ENCODE measurements at regions not wholly inside any gene's neighbourhood (a gene's known extent, or its start where the extent isn't known, plus 50 kb on each side); places are given as distances from the start of the nearest gene placed in this dataset.
"Not testable (repeated sequence)": the region's sequence is repeated elsewhere in the genome, so short reads cannot be mapped to it uniquely, and the experiment has no call there.

DNA sequence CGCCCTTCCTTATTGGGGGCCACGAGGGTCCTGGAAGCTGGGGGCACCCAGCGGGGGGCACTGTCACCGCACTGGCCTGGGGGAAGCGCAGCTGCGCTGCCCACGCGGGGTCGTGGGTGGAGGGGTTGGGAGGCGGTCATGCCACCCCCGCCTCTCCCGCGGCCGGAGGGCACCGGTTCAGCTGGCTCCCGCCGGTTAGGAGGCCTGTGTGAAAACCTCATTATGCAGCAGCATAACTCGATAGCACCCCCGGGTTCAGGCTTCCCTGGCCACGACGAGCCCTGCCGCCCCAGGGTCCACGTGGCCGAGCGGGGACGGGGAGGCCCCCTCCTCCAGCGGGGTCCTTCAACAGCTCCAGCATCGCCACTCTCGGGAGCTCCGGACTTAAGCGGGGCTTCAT is 91.2 kb upstream of the ERCC6L2 start:
- no peak for DNase-seq

DNA sequence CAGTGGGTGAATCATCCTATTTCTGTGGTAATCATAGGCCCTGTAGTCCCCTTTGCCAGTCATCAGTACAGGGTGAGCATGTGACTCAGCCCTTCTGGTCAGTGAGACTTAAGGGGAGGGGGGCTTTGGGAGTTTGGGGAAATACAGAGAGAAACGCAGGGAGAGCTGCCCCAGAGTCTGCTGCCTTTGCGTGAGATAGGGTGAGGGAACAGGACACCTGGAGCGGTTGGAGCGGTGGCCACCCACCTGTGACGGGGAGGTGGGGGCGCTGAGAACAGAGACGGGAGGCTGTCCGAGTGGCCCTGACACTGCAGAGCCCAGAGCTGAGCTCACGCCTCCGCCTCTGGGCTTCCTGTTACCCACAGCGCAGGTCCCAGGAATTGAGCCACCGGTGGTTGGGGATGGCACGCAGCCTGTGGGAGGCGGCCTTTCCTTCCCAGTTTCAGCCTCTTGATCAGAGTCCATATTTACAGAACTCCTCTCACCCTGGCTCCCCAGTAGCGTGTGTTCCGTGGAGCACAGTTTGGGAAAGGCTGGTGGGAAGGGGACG is 92.0 kb upstream of the ERCC6L2 start:
- no peak for DNase-seq

DNA sequence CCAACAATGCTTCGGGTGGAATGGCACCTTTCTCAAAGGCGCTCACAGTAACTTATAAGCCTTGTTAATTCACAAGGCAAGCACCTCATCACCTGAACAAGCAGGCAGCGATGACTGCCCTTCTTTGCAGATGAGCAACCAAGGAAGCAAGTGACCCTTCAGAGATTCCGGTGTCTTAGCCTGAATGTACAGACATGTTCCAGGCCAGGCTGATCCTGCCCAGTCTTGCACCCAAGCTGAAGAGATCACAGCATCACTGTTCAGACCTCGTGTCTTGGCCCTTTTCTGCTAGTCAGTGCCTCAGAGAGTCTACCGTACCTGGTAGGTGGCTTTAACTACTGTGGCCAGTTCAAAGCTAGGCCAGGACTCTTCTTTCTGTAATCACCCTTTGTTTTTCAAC is 94.7 kb upstream of the ERCC6L2 start:
- DNase-seq, result no peak

- no peak for DNase-seq
Measured at GRCh38 chr9:95780121-95780520, 95.4 kb upstream of the ERCC6L2 start.

DNA sequence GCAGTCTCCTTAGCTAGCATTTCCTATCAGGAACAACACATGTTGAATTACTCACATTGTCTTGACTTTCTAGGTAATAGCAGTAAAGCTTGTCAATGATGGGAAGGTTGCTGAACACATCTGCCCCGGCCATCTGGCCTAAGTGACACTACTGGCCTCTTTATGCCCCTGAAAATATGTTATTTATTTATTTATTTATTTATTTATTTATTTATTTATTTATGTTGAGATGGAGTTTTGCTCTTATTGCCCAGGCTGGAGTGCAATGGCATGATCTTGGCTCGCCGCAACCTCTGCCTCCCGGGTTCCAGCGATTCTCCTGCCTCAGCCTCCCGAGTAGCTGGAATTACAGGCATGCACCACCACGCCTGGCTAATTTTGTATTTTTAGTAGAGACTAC is 95.9 kb upstream of the ERCC6L2 start:
- DNase-seq, result not testable (repeated sequence)

DNA sequence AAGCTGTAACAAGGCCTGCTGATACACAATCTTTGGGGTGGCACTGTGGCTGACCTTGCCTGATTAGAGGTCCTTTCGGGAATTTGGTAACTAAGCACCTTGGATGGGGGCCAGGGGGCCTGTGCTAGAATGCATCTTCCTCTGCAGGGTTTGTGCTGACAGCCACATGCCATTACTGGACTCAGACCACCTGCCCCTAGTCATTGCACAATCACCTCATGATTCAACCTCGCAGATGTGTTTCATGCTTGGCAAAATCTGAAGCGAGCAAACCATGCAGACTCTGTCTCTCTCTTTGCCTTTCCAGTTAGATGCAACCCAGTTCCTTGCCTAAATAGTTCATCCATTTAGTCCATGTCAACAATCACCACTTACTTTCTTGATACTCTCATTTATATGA is 96.5 kb upstream of the ERCC6L2 start:
- no peak for DNase-seq

DNA sequence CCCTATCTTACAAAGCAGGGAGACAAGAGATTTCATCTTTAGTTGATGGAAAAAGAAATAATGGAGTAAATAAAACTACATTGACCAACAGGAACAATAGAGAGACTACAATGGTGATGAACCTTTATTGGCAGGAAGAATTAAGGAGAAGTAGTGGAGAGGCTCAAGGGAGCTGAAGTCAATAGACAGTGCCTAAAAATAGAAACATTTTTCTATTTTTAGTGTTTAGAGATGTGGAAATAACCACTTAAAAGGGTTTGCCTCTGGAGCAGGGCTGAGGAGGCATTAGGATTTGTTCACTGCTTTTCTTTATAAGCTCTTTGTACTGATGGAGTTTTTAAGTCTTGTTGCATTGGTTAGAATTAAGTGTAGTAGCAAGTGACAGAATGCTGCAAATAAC is 98.4 kb upstream of the ERCC6L2 start:
- no peak for DNase-seq

DNA sequence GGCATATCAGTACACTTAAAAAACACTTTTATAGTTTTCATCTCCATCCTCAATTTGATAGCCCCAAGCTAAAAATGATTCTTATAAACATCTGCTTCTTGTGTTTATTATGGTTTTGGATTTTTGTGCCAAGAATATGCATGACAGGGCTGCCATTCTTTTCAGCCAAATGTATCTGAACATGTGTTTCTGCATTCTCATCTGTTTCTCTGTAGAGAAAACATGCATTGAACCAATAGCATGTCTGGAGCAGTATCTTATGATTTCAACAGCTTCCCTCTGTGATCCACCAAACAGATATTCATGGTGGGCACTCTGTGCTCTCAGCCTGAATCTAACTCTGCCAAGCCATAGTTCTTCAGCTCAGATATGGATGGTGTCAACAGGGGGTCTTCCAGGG is 99.3 kb upstream of the ERCC6L2 start:
- no peak for DNase-seq

DNA sequence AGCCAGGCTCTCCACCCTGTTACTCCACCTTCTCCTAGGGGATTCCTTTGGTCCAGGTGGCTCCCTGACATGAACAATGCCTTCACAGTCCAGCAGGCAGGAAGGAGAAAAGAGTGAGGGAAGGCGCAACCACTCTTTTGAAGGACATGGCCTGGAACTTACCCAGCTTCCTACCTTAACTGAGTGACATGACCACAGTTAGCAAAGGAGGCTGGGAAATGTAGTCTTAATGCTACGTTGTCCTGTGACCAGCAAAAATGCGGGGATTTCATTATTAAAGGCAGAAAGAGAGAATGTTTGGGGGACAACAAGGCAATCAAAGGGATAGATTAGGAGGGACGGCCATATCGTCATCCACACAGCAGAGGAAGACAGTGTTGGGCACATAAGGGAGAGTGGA is 100.3 kb upstream of the ERCC6L2 start:
- DNase-seq, result no peak

DNA sequence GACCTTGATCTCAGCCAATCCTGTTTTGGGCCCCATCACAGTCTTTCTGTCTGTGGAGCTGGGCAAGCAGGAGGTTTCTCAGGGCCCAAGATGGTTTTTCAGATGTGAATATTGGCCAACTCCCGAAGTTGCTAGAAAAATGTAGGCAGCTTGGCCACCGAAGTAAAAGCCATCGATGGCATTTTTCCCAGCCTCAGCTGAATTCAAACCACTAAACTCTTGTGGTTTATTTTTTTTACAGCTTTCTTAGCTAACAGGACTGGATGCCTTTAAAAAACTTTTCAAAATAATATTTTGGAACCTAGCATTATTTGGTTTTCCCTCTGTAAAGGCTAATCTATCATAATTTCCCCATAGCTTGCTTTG is 102.5 kb upstream of the ERCC6L2 start:
- no peak for DNase-seq

- no peak for DNase-seq
Measured at GRCh38 chr9:95772320-95773052, 103.0 kb upstream of the ERCC6L2 start.

DNA sequence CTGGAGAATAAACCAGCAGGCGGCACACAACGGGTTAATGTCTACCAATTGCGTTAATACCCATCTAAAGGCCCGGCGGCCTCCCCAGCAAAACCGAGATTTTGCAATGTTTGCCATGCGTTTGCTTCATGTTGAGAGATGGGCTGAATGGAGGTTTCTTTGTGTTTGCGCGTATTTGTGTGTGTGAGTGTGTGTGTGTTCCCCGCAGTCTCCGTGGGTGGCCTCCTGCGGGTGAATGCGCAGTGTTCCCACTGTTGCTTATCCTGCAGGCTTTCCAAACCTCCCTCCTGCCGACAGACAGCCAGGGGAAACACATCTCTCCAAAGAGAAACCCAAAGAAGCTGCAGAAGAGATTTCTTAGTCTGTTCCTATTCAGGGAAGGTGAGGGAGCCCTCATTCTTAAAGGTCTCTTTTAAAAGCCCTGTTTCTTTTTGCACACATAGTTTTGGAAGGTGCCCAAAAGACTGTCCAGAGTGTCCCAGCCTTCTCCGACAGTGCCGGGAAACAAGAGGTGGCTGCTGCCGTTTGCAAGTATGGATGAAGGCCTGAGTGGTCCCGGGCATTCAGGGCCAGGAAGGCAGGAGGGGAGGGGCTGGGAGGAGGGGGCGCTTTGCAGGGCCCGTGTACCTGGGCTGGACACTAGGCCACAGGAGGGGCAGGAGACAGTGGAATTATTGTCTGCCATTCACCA is 103.8 kb upstream of the ERCC6L2 start:
- DNase-seq, result no peak

DNA sequence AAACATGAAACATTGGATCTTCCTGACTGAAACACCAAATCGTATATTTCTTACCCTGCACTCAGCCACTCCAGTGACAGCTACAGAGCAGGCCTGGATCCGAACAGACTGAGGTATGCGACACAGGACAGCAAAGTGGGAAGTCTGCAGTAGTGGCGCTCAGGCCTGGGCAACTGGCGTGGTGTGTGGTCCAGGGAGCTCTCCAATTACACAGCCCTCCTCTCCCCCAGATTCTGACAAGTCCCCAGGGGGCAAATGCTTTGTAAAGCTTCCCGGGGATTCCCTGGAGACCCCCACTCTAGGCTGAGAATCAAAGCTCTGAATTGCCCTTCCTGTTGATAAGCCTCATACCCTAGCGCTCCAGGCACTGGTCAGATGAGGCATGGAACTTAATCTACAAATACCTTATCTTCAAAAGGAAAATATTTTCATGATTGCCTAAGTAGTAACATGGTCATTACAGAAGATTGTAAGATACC is 104.8 kb upstream of the ERCC6L2 start:
- DNase-seq, result no peak

- no peak for DNase-seq
Measured at GRCh38 chr9:95769909-95770433, 105.5 kb upstream of the ERCC6L2 start.

GRCh38 chr9:95769473-95769872 is 106.0 kb upstream of the ERCC6L2 start:
- DNase-seq, result no peak

DNA sequence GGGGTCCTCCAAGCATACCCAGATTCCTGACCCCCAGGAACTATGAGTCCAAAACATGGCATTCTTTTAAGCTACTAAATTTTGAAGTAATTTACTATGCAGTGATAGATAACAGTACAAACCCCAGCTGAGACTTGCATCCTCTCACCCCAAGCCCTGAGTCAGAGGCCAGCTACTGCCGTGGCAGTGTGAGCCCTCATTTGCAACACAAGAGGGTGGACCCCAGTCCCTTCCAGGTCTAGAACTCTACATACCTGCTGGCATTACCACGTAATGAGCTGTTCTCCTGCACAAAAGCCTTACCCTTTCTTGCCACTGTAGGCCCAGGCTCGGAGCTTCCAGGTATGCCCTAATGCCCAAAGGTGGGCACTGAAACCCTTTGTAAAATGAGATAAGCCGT is 108.6 kb upstream of the ERCC6L2 start:
- DNase-seq, result no peak

DNA sequence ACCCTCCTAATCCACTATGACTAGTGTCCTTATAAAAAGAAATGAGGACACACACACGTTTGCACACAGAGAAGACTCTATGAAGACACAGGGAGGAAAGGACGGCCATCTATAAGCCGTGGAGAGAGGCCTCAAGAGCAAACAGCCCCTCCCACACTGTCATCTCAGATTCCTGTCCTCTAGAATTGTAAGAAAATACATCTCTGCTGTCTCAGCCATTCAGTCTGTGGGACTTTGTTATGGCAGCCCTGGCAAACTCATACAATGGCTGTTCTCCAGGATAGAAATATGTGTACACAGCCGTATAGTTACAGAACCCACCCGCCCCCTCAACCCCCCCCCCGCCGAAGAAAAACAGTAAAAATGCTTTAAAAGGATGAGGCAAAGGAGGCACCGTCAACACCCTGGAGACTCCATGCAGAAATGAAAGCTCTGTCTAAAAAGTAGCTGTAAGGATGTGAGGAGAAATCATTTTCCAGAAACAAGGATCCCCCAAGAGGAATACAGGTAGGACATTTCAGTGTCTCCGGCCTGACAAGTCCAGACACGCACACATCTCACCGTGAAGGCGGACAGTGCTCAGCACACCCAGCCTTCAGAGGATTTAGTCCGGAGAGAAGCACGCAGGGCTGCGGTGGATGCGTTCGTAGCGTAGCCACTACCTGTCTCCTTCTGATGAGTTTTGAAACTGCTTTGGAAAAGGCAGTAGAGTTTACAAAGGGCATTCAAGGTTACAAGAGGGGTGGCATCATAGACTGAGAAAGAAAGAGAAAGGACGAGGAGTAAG is 110.8 kb upstream of the ERCC6L2 start:
- no peak for DNase-seq

GRCh38 chr9:95763983-95764382 is 111.5 kb upstream of the ERCC6L2 start:
- DNase-seq, result no peak

GRCh38 chr9:95763006-95763405 is 112.5 kb upstream of the ERCC6L2 start:
- no peak for DNase-seq

- no peak for DNase-seq
Measured at GRCh38 chr9:95762322-95762721, 113.2 kb upstream of the ERCC6L2 start.

DNA sequence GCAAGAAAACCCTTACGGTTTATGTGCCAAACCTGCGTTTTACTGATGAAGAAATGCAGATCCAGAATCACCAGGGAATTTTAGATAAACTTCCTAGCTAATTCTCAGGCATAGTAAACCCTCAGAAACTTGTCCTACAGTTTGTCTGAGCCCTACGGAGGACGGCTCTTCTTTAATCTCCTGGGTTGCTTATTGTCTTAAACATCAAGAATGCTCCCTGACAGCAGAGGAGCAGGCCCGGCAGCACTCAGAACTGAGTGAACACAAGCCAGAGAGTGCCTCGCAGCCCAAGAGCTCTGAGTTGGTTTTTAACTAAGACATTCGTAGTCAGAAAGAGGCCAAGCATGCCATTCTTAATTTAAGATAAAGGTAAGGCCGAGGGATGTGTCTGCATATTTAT is 114.7 kb upstream of the ERCC6L2 start:
- DNase-seq, result no peak

GRCh38 chr9:95757439-95757838 is 118.1 kb upstream of the ERCC6L2 start:
- no peak for DNase-seq

GRCh38 chr9:95756986-95757385 is 118.5 kb upstream of the ERCC6L2 start:
- DNase-seq, result no peak

Data from CD4-positive, alpha-beta T cell treated with Interferon alpha-2 for 1 hour (primary cell).